ENCODE measurements at regions not wholly inside any gene's neighbourhood (a gene's known extent, or its start where the extent isn't known, plus 50 kb on each side); places are given as distances from the start of the nearest gene placed in this dataset.

GRCh38 chr3:34212175-34212574 is 413.7 kb downstream of the PDCD6IP start:
- H3K36me3 ChIP-seq (ENCODE audit: control insufficient read depth in 2 of 2, insufficient read depth in 2 of 2, low read length in 1 of 2), result no peaks in the 10 kb centered on the region
- no peak overlapping the region for H3K27ac ChIP-seq (ENCODE audit: control insufficient read depth, insufficient read depth)
- H4K20me1 ChIP-seq (ENCODE audit: control insufficient read depth, insufficient read depth), result no peaks in the 10 kb centered on the region
- ATAC-seq (peak; percentile 69), FAIRE-seq (no peak), DNase-seq (ENCODE audit: low read depth, low spot score) (no peak)
- H3K79me2 ChIP-seq (ENCODE audit: control insufficient read depth, insufficient read depth, low read length), result no peaks in the 10 kb centered on the region
- H3K4me3 ChIP-seq, result no peak overlapping the region
- TF ChIP-seq ZNF622 (IDR thresholded peaks at IDR 0.05) (no peak), POLR2AphosphoS2 (IDR thresholded peaks at IDR 0.05; ENCODE audit: low read depth, low read length) (no peak), NKRF (conservative IDR thresholded peaks at IDR 0.05) (no peak), GABPA (IDR thresholded peaks at IDR 0.05; ENCODE audit: low read depth) (no peak), IRF4 (IDR thresholded peaks at IDR 0.05; ENCODE audit: low read depth, low read length) (no peak)
- ChIA-PET CTCF (interaction anchor here (1.4 to 1.6 kb wide), 2 partner anchors 48 to 473 kb away, joined by 3 read pairs; no protein-coding TSS in a partner anchor), SMC1A (ENCODE audit: uncharacterized antibody, unreplicated experiment) (interaction anchor here (0.8 to 1.1 kb wide), 4 partner anchors 13 to 48 kb away, joined by 3 to 4 read pairs (median 3); no protein-coding TSS in a partner anchor), POLR2A (no interaction called here), RAD21 (ENCODE audit: unreplicated experiment) (interaction anchor here (1.4 to 1.7 kb wide), 2 partner anchors 18 to 105 kb away, joined by 3 to 4 read pairs; no protein-coding TSS in a partner anchor)
- no peak overlapping the region for H3K9ac ChIP-seq (ENCODE audit: control insufficient read depth, insufficient read depth, low read length)
- H2AFZ ChIP-seq (ENCODE audit: control insufficient read depth, low read depth, low read length), result no peak overlapping the region
- intact Hi-C loops (cut with micrococcal nuclease; ENCODE audit: unreplicated experiment) (no loop called here), in situ Hi-C loops (cut with MboI) (no loop called here)
- no peak overlapping the region for H3K4me2 ChIP-seq (ENCODE audit: control insufficient read depth, insufficient read depth)
- no peaks in the 10 kb centered on the region for H3K4me1 ChIP-seq (ENCODE audit: control insufficient read depth, insufficient read depth, low read length)
- WGBS (ENCODE audit: insufficient coverage, insufficient replicate concordance, low lambda C conversion rate, missing lambda C conversion rate), result 58% methylated on average over 2 of the region's 2 CpGs
- H3K27me3 ChIP-seq (replicated peaks in 1 of 2; ENCODE audit: control insufficient read depth in 2 of 2, insufficient read depth in 2 of 2, low read length in 1 of 2), result no peaks in the 10 kb centered on the region
- BruUV-seq (replicated peaks), result no TSS peak
- H3K9me3 ChIP-seq (replicated peaks; ENCODE audit: control insufficient read depth, insufficient read depth, low read length), result no peaks in the 10 kb centered on the region

- in situ Hi-C loops (cut with MboI) (no loop called here), intact Hi-C loops (cut with micrococcal nuclease; ENCODE audit: unreplicated experiment) (no loop called here)
- DNase-seq (ENCODE audit: low read depth, low spot score) (no peak), ATAC-seq (no peak), FAIRE-seq (no peak)
- WGBS (ENCODE audit: insufficient coverage, insufficient replicate concordance, low lambda C conversion rate, missing lambda C conversion rate), result 70% methylated on average over 4 of the region's 4 CpGs
- ChIA-PET POLR2A (no interaction called here), RAD21 (ENCODE audit: unreplicated experiment) (interaction anchor here (1.4 to 1.7 kb wide), 2 partner anchors 19 to 105 kb away, joined by 3 to 4 read pairs; no protein-coding TSS in a partner anchor), CTCF (interaction anchor here (0.8 to 1.6 kb wide), 2 partner anchors 126 to 473 kb away, joined by 3 read pairs; no protein-coding TSS in a partner anchor), SMC1A (ENCODE audit: uncharacterized antibody, unreplicated experiment) (interaction anchor here (0.8 to 1.4 kb wide), 5 partner anchors 14 to 65 kb away, joined by 3 to 4 read pairs (median 3); no protein-coding TSS in a partner anchor)
- Histone ChIP-seq H3K27me3 (replicated peaks in 1 of 2; ENCODE audit: control insufficient read depth in 2 of 2, insufficient read depth in 2 of 2, low read length in 1 of 2) (no peaks in the 10 kb centered on the region), H3K36me3 (ENCODE audit: control insufficient read depth in 2 of 2, insufficient read depth in 2 of 2, low read length in 1 of 2) (no peaks in the 10 kb centered on the region), H3K79me2 (ENCODE audit: control insufficient read depth, insufficient read depth, low read length) (no peaks in the 10 kb centered on the region), H4K20me1 (ENCODE audit: control insufficient read depth, insufficient read depth) (no peaks in the 10 kb centered on the region), H2AFZ (ENCODE audit: control insufficient read depth, low read depth, low read length) (no peak overlapping the region), H3K4me2 (ENCODE audit: control insufficient read depth, insufficient read depth) (no peak overlapping the region), H3K9ac (ENCODE audit: control insufficient read depth, insufficient read depth, low read length) (no peak overlapping the region), H3K4me1 (ENCODE audit: control insufficient read depth, insufficient read depth, low read length) (no peaks in the 10 kb centered on the region), H3K4me3 (no peak overlapping the region), H3K27ac (ENCODE audit: control insufficient read depth, insufficient read depth) (no peak overlapping the region), H3K9me3 (replicated peaks; ENCODE audit: control insufficient read depth, insufficient read depth, low read length) (no peaks in the 10 kb centered on the region)
- BruUV-seq (replicated peaks), result no TSS peak
- TF ChIP-seq SMAD1 (IDR thresholded peaks at IDR 0.05; ENCODE audit: low read depth, partially characterized antibody), result no peak
- TF ChIP-seq HSF1 (IDR thresholded peaks at IDR 0.05; ENCODE audit: low read depth, low read length), result no peak
- TF ChIP-seq MTA2 (IDR thresholded peaks at IDR 0.05; ENCODE audit: low read depth), result no peak
- no peak for TF ChIP-seq NR2C2 (IDR thresholded peaks at IDR 0.05; ENCODE audit: borderline replicate concordance, control insufficient read depth, insufficient read length, low read depth)
- TF ChIP-seq ZNF274 (IDR thresholded peaks at IDR 0.05; ENCODE audit: insufficient read depth, insufficient read length), result no peak
- no peak for TF ChIP-seq IRF3 (IDR thresholded peaks at IDR 0.05)
- TF ChIP-seq CREB1 (IDR thresholded peaks at IDR 0.05; ENCODE audit: low read depth), result no peak
- no peak for TF ChIP-seq NFXL1 (IDR thresholded peaks at IDR 0.05; ENCODE audit: borderline replicate concordance)
- no peak for TF ChIP-seq IKZF1 (conservative IDR thresholded peaks at IDR 0.05)
- no peak for TF ChIP-seq KLF5 (IDR thresholded peaks at IDR 0.05; ENCODE audit: partially characterized antibody)
These were observed 414.2 kb downstream of the PDCD6IP start for GRCh38 chr3:34212656-34213055.
